ENCODE measurements at regions not wholly inside any gene's neighbourhood (a gene's known extent, or its start where the extent isn't known, plus 50 kb on each side); places are given as distances from the start of the nearest gene placed in this dataset.

DNA sequence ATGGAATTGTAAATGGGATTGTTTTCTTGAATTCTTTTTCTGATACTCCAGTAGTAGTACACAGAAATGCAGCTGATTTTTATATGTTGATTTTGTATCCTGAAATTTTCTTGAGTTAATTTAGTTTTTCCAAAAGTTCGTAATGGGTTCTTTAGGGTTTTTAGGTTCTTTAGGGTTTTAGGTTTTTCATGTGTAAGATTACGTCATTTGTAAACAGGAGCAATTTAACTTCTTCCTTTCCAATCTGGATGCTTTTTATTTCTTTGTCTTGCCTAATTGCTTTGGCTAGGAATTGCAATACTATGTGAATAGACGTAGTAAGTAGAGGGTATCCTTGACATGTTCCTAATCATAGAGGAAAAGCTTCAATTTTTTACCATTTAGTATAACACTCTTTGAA, 568.6 kb downstream of the MMUT start:
- no peak for TF ChIP-seq MYC (IDR thresholded peaks at IDR 0.05; ENCODE audit: low read depth, low read length)
- TF ChIP-seq, protein P1, sequence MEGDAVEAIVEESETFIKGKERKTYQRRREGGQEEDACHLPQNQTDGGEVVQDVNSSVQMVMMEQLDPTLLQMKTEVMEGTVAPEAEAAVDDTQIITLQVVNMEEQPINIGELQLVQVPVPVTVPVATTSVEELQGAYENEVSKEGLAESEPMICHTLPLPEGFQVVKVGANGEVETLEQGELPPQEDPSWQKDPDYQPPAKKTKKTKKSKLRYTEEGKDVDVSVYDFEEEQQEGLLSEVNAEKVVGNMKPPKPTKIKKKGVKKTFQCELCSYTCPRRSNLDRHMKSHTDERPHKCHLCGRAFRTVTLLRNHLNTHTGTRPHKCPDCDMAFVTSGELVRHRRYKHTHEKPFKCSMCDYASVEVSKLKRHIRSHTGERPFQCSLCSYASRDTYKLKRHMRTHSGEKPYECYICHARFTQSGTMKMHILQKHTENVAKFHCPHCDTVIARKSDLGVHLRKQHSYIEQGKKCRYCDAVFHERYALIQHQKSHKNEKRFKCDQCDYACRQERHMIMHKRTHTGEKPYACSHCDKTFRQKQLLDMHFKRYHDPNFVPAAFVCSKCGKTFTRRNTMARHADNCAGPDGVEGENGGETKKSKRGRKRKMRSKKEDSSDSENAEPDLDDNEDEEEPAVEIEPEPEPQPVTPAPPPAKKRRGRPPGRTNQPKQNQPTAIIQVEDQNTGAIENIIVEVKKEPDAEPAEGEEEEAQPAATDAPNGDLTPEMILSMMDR (IDR thresholded peaks at IDR 0.05; ENCODE audit: low read depth, low read length) = no peak
- TF ChIP-seq, protein P2, sequence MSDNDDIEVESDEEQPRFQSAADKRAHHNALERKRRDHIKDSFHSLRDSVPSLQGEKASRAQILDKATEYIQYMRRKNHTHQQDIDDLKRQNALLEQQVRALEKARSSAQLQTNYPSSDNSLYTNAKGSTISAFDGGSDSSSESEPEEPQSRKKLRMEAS (IDR thresholded peaks at IDR 0.05; ENCODE audit: low read depth, low read length) = no peak
- TF ChIP-seq POLR2A (IDR thresholded peaks at IDR 0.05; ENCODE audit: extremely low read depth, insufficient read length) = no peak
- H3K4me3 ChIP-seq (ENCODE audit: low read depth, low read length) = no peak overlapping the region
- no peak for DNase-seq (ENCODE audit: low read depth)

DNA sequence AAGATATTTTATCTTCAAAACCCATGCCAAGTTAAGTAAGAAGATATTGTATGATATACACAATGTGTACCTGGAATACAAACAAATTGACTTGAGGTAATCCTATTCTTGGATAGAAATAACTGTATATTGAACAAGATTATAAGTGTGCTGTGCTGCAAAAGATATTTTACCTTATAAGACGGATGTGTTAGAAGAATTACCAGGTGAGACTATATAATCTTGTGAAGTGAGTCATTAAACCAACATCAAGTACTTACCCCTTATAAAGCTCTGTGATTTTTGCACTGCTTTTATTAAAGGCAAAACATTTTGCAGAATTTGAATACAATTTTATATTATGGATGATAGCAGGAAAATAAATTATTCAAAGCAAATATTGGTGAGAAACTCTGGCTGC, 570.0 kb downstream of the MMUT start:
- H3K4me3 ChIP-seq (ENCODE audit: low read depth, low read length) = no peak overlapping the region
- TF ChIP-seq, protein P2 (IDR thresholded peaks at IDR 0.05; ENCODE audit: low read depth, low read length) = no peak
- TF ChIP-seq MYC (IDR thresholded peaks at IDR 0.05; ENCODE audit: low read depth, low read length) (no peak), POLR2A (IDR thresholded peaks at IDR 0.05; ENCODE audit: extremely low read depth, insufficient read length) (no peak)
- TF ChIP-seq, protein P1 (IDR thresholded peaks at IDR 0.05; ENCODE audit: low read depth, low read length) = no peak
- DNase-seq (ENCODE audit: low read depth) = no peak

DNA sequence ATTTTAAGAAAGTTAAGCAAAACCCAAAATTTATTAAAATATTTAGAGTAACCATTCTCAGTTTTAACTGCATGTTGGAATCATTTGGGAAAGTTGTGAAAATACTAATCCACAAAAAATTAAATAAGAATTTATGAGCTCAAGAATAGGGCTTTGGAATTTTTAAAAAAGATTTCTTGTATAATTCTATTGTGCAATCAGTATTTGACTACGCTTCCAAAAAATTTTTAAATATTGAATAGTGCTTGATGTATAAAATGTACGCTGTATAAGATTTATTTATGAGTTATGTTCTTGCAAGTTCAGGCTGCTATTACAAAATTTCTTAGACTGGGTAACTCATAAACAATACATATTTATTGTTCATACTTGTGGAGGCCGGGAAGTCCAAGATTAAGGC, 571.7 kb downstream of the MMUT start:
- DNase-seq (ENCODE audit: low read depth) = no peak
- TF ChIP-seq, protein P1 (IDR thresholded peaks at IDR 0.05; ENCODE audit: low read depth, low read length) = no peak
- TF ChIP-seq, protein P2 (IDR thresholded peaks at IDR 0.05; ENCODE audit: low read depth, low read length) = no peak
- TF ChIP-seq MYC (IDR thresholded peaks at IDR 0.05; ENCODE audit: low read depth, low read length) = no peak
- no peak for TF ChIP-seq POLR2A (IDR thresholded peaks at IDR 0.05; ENCODE audit: extremely low read depth, insufficient read length)
- H3K4me3 ChIP-seq (ENCODE audit: low read depth, low read length) = no peak overlapping the region

DNA sequence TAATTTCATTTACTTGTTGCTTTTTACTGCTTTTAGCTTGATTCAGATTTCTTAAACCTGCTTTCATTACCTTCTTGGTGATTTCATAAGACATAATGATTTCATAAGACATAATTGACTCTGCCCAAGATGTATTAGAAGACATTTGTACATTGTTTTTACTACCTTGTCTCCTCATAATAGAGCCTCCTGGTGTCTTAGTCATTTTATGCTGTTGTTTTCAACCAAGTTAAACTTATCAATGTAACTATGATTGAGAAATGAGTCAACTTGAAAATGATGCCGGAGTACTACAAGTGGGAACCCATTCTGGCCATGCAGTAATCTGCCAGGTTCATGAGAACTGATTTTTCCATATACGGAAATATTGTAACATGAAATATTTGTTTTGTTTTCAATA, 573.6 kb downstream of the MMUT start:
- no peak overlapping the region for H3K4me3 ChIP-seq (ENCODE audit: low read depth, low read length)
- TF ChIP-seq POLR2A (IDR thresholded peaks at IDR 0.05; ENCODE audit: extremely low read depth, insufficient read length) (no peak), MYC (IDR thresholded peaks at IDR 0.05; ENCODE audit: low read depth, low read length) (no peak)
- TF ChIP-seq, protein P2 (IDR thresholded peaks at IDR 0.05; ENCODE audit: low read depth, low read length) = no peak
- TF ChIP-seq, protein P1 (IDR thresholded peaks at IDR 0.05; ENCODE audit: low read depth, low read length) = no peak
- DNase-seq (ENCODE audit: low read depth) = no peak

DNA sequence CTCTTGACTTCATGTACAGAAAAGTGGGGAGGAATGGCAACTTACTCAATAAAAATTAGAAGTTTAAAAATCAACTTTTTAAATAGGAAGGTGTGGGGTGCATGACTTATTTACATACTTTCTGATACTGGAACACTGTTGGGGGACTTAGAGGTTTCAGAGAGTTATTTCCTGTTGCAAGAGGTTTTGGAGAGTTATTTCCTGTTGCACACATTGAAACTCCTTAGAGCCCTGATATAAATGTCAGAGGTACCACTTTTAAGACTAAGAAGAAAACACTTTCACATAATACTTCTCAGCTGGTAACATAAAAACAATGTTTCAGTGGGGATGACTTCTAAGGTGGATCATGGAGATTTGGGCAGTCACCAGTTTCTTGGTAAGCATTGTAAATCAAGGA, 579.9 kb downstream of the MMUT start:
- TF ChIP-seq POLR2A (IDR thresholded peaks at IDR 0.05; ENCODE audit: extremely low read depth, insufficient read length) (no peak), MYC (IDR thresholded peaks at IDR 0.05; ENCODE audit: low read depth, low read length) (no peak)
- TF ChIP-seq, protein P2 (IDR thresholded peaks at IDR 0.05; ENCODE audit: low read depth, low read length) = no peak
- TF ChIP-seq, protein P1 (IDR thresholded peaks at IDR 0.05; ENCODE audit: low read depth, low read length) = no peak
- DNase-seq (ENCODE audit: low read depth) = no peak
- no peak overlapping the region for H3K4me3 ChIP-seq (ENCODE audit: low read depth, low read length)

DNA sequence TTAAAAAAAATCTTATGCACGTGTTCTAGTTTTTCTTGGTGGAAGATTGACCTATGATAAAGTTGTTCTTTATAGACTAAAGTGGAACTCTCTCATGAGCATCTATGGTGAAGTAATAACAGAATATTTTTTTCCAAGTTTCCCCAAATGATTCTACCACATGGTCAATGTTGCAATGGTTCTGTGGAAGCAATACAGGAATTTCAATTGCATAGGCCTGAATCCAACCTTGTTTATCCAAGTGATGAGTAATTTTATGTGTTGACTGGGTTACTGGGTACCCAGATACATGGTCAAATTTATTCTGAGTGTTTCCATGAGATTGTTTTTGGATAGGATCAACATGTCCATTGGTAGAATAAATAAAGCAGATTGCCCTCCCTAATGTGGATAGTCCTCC, 581.5 kb downstream of the MMUT start:
- no peak for TF ChIP-seq MYC (IDR thresholded peaks at IDR 0.05; ENCODE audit: low read depth, low read length)
- TF ChIP-seq, protein P2 (IDR thresholded peaks at IDR 0.05; ENCODE audit: low read depth, low read length) = no peak
- no peak for TF ChIP-seq POLR2A (IDR thresholded peaks at IDR 0.05; ENCODE audit: extremely low read depth, insufficient read length)
- TF ChIP-seq, protein P1 (IDR thresholded peaks at IDR 0.05; ENCODE audit: low read depth, low read length) = no peak
- H3K4me3 ChIP-seq (ENCODE audit: low read depth, low read length) = no peak overlapping the region
- DNase-seq (ENCODE audit: low read depth) = no peak

Data from NB4 (cell line).